Choroid plexus epithelial cell (primary cell): ENCODE measurements at regions not wholly inside any gene's neighbourhood (a gene's known extent, or its start where the extent isn't known, plus 50 kb on each side); places are given as distances from the start of the nearest gene placed in this dataset.

ENCODE experiments used
- DNase-seq: peaks from one replicate; pipeline ENCODE4 v3.0.0-alpha.2; 2010; ENCODE audit warnings: low read depth
- H3K4me3 ChIP-seq: 2 replicates; pipeline ENCODE4 v1.5.1; 2011; ENCODE audit warnings: low read depth, mild to moderate bottlenecking, control low read depth, low read length, moderate library complexity
- TF ChIP-seq, protein P1 (sequence below): conservative IDR thresholded peaks from 2 replicates; pipeline ENCODE4 v1.5.1; 2011; ENCODE audit warnings: low read depth, mild to moderate bottlenecking, control low read depth, inconsistent platforms, low read length, moderate library complexity

DNA sequence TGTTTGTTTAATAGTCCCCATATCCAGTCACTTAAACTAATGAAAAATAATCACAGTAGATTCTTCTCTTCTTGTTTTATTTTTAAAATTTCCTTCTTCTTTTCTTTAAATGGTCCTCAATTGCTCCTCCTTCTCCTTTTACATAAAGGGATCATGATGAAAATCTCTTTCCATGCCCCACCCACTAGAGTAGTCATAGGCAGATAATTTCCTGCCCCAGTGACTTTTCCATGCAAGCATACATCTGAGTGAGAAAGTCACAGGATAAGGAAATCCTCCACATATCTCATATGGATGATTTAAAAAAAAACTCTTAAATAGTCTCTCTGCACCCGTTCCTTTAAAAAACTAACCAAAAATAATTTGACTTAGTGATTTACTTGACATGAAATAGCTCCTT lies 552.3 kb upstream of the SETBP1 start:
- no peak overlapping the region for H3K4me3 ChIP-seq
- TF ChIP-seq, protein P1, sequence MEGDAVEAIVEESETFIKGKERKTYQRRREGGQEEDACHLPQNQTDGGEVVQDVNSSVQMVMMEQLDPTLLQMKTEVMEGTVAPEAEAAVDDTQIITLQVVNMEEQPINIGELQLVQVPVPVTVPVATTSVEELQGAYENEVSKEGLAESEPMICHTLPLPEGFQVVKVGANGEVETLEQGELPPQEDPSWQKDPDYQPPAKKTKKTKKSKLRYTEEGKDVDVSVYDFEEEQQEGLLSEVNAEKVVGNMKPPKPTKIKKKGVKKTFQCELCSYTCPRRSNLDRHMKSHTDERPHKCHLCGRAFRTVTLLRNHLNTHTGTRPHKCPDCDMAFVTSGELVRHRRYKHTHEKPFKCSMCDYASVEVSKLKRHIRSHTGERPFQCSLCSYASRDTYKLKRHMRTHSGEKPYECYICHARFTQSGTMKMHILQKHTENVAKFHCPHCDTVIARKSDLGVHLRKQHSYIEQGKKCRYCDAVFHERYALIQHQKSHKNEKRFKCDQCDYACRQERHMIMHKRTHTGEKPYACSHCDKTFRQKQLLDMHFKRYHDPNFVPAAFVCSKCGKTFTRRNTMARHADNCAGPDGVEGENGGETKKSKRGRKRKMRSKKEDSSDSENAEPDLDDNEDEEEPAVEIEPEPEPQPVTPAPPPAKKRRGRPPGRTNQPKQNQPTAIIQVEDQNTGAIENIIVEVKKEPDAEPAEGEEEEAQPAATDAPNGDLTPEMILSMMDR: no peak
- DNase-seq: peak; percentile 31

DNA sequence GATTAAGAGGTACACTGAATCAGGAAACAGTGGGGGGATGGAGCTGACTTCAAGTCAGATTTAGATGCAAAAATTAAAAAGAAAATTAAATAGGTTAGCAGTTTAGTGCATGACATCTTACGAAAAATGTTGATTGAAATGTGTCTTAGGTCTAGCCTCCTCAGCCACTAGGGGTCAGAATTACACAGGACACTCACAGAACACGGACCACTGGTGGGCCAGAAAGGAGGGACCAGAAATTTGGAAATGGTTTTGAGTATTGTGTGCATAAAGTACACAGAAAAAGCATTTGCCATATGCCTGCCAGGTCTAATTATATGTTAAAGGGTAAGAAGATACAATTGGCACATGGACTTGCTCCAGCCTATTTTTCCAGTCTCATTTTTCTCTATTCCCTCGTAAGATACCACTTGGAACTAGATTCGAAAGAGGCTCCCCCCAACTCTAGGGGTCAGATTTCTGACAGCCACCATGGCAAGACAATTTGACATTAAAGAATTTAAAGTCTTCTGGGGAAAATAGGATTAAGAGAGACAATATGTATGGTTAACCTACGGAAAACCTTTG lies 550.2 kb upstream of the SETBP1 start:
- TF ChIP-seq, protein P1: peak; percentile 88
- peak; percentile 67 for DNase-seq
- H3K4me3 ChIP-seq: no peak overlapping the region

DNA sequence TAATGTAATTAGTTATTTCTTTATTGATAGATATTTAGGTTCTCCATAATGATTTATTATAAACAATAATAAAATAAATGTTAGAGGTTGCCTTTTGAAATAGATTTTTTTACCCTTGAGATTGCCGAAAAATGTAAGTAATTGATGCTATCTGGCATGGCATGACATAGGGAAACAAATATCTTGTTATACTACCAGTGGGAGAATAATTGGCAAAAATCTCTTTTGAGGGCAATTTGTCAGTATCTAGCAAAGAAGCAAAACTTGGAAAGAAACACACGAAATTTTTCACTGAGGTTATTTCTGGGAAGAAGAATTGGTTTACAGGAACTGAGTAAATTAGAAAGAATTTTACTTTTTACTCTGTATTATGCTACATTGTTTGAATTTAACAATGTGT lies 547.2 kb upstream of the SETBP1 start:
- DNase-seq: no peak
- H3K4me3 ChIP-seq: no peak overlapping the region
- TF ChIP-seq, protein P1: no peak

DNA sequence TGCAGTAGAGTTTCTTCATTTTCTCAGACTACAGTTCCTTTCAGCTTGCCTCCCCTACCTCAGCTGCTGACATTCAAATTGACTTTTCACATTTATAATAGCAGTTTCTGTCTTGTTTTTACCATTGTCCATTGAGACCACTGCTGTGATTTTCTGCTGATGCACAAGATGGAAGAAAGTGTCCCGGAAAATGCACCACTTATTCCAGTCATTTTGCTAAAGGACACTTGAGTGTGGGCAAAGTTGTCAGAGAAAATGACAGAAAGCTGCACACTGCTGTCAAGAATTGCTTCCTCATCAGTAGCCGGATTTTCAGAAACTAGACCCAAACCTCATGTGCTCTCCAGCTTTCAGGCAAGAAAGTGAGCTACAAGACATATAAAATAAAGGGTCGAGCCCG lies 546.2 kb upstream of the SETBP1 start:
- DNase-seq: no peak
- TF ChIP-seq, protein P1: no peak
- no peak overlapping the region for H3K4me3 ChIP-seq

DNA sequence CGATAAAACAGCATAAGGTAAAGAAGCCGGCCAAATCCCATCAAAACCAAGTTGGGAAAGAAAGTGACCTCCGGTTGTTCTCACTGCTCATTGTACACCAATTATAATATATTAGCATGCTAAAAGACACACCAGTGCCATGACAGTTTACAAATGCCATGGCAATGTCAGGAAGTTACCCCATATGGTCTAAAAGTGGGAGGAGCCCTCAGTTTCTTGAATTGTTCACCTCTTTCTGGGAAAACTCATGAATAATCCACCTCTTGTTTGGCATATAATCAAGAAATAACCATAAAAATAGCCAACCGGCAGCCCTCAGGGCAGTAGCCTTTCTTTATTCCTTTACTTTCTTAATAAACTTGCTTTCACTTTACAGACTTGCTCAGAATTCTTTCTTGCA lies 544.9 kb upstream of the SETBP1 start:
- DNase-seq: no peak
- TF ChIP-seq, protein P1: no peak
- H3K4me3 ChIP-seq: no peak overlapping the region

DNA sequence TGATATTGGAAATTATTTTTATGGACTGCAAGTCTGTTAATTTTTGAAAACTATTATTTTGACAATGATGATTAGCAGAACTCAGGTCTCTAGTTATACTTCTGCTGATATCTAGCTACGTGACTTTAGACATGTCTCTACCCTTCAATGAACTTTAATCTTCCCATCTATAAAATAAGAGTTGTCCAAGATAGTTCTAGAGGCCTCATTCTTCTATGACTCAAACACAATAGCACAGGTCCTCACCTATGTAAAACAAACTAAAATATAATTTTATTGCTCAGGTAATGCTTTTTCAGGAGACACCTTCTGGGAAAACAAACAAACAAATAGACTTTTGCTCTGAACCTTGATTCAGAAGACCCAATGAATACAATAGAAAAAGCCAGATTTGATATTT lies 544.4 kb upstream of the SETBP1 start:
- no peak overlapping the region for H3K4me3 ChIP-seq
- TF ChIP-seq, protein P1: no peak
- DNase-seq: no peak

DNA sequence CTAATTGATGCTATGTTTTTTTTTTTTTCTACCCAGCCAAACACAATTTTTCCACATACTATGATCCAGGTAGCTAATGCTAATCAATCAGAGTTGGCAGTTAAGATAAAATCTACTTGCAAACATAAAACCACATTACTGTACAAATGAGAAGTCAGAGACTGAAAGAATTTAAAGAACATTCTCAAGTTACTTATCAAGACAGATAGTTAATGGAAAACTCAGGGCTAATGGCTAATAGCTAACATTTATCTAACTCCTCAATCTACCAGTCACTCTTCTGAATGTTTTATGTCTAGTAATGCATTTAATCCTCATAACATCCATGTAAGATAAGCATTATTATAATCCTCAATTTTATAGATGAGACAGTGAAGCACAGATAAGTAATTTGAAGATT lies 537.6 kb upstream of the SETBP1 start:
- TF ChIP-seq, protein P1: no peak
- DNase-seq: no peak
- H3K4me3 ChIP-seq: no peak overlapping the region
